ENCODE measurements at regions not wholly inside any gene's neighbourhood (a gene's known extent, or its start where the extent isn't known, plus 50 kb on each side); places are given as distances from the start of the nearest gene placed in this dataset.

DNA sequence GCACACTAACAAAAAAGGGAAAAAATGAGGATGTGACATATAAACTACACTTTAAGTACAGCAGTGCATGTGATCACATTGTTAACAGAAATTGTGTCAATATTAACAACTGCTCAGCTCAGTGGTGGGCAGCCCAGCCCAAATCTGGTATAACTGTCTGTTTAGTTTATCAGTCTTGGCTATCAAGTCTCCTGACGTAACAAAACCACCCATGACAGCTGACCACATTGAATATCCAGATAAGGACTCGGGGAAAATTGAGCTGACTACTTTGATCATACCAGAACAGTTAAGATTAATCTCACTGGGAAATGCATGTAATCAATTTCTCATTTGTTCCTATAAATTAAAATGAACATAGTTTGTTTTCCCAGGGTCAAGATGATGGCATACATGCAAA is 396.6 kb downstream of the SNAPC1 start:
- TF ChIP-seq, protein P1, sequence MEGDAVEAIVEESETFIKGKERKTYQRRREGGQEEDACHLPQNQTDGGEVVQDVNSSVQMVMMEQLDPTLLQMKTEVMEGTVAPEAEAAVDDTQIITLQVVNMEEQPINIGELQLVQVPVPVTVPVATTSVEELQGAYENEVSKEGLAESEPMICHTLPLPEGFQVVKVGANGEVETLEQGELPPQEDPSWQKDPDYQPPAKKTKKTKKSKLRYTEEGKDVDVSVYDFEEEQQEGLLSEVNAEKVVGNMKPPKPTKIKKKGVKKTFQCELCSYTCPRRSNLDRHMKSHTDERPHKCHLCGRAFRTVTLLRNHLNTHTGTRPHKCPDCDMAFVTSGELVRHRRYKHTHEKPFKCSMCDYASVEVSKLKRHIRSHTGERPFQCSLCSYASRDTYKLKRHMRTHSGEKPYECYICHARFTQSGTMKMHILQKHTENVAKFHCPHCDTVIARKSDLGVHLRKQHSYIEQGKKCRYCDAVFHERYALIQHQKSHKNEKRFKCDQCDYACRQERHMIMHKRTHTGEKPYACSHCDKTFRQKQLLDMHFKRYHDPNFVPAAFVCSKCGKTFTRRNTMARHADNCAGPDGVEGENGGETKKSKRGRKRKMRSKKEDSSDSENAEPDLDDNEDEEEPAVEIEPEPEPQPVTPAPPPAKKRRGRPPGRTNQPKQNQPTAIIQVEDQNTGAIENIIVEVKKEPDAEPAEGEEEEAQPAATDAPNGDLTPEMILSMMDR (IDR thresholded peaks at IDR 0.05; ENCODE audit: insufficient read depth, low read length, poor library complexity, severe bottlenecking) = no peak
- TF ChIP-seq EZH2phosphoT487 (conservative IDR thresholded peaks at IDR 0.05; ENCODE audit: low read length) = no peak

Data from SU-DHL-6 (cell line).